ENCODE measurements at regions not wholly inside any gene's neighbourhood (a gene's known extent, or its start where the extent isn't known, plus 50 kb on each side); places are given as distances from the start of the nearest gene placed in this dataset.

DNA sequence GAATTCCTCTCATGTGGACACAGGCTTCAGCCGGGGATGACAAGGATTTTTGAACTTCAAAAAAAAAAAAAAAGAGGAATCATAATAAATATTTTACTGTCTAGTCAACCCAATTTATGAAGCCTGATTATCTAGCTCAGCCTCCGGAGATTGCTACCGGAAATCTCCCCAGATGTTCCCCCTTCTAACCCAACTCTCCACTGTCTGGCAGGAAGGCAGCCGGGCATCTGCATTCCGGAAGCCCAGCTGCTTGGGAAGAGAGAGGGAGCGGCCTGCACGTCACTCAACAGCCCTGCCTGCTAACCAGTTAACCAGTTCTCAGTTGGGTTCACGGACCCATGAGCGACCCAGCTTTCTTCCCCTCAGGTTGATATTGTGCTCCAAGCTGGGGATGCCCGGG lies 87.2 kb upstream of the POU3F3 start:
- TF ChIP-seq JUND (IDR thresholded peaks at IDR 0.05; ENCODE audit: low read depth), result no peak
- in situ Hi-C loops (cut with HindIII; ENCODE audit: low pct_unique_long_range_greater_than_20kb, low sequenced_read_pairs), result no loop called here
- no peak for DNase-seq (ENCODE audit: low read depth in 1 of 2, low spot score in 1 of 2)

GRCh38 chr2:104768694-104769093 lies 85.2 kb upstream of the POU3F3 start:
- TF ChIP-seq JUND (IDR thresholded peaks at IDR 0.05; ENCODE audit: low read depth), result no peak
- in situ Hi-C loops (cut with HindIII; ENCODE audit: low pct_unique_long_range_greater_than_20kb, low sequenced_read_pairs), result no loop called here
- no peak for DNase-seq (ENCODE audit: low read depth in 1 of 2, low spot score in 1 of 2)

GRCh38 chr2:104769096-104769495 lies 84.8 kb upstream of the POU3F3 start:
- in situ Hi-C loops (cut with HindIII; ENCODE audit: low pct_unique_long_range_greater_than_20kb, low sequenced_read_pairs), result no loop called here
- TF ChIP-seq JUND (IDR thresholded peaks at IDR 0.05; ENCODE audit: low read depth), result no peak
- no peak for DNase-seq (ENCODE audit: low read depth in 1 of 2, low spot score in 1 of 2)

GRCh38 chr2:104772996-104773395 lies 80.9 kb upstream of the POU3F3 start:
- no peak for DNase-seq (ENCODE audit: low read depth in 1 of 2, low spot score in 1 of 2)
- TF ChIP-seq JUND (IDR thresholded peaks at IDR 0.05; ENCODE audit: low read depth), result no peak
- in situ Hi-C loops (cut with HindIII; ENCODE audit: low pct_unique_long_range_greater_than_20kb, low sequenced_read_pairs), result no loop called here

DNA sequence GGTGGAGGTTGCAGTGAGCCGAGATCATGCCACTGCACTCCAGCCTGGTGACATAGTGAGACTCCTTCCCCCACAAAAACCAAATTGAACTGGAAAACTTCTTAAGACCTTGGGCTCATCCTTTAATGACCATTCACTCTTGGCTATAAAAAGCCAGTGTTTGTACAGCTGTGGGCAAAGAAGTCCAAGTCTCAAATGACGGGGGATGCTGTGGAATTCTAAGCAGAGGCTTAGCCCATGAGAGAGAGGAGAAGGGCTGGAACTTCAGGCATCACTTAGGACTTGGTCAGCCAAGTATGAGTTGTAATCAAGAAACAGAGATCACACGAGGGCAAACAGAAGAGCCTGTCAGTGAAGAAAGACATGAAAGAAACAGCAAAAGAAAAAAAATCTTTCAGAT lies 79.3 kb upstream of the POU3F3 start:
- no peak for TF ChIP-seq JUND (IDR thresholded peaks at IDR 0.05; ENCODE audit: low read depth)
- in situ Hi-C loops (cut with HindIII; ENCODE audit: low pct_unique_long_range_greater_than_20kb, low sequenced_read_pairs), result no loop called here
- no peak for DNase-seq (ENCODE audit: low read depth in 1 of 2, low spot score in 1 of 2)

DNA sequence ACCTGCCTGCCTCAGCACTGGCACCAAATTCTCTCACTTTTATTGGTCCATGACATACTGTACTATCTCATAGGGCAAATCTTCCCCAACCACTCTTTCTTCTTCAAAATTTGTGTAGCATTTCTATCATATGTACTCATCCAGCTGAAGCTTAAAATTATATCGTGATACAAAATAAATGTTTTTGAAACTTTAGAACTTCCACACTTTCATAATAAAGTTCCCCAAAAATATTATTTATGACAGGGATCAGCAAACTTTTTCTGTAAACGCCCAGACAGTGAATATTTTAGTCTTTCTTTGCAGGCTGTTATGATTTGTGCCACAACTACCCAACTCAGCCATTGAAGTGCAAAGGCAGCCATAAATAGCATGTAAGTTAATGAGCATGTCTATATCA lies 76.2 kb upstream of the POU3F3 start:
- no peak for TF ChIP-seq JUND (IDR thresholded peaks at IDR 0.05; ENCODE audit: low read depth)
- DNase-seq (ENCODE audit: low read depth in 1 of 2, low spot score in 1 of 2), result no peak
- in situ Hi-C loops (cut with HindIII; ENCODE audit: low pct_unique_long_range_greater_than_20kb, low sequenced_read_pairs), result no loop called here

DNA sequence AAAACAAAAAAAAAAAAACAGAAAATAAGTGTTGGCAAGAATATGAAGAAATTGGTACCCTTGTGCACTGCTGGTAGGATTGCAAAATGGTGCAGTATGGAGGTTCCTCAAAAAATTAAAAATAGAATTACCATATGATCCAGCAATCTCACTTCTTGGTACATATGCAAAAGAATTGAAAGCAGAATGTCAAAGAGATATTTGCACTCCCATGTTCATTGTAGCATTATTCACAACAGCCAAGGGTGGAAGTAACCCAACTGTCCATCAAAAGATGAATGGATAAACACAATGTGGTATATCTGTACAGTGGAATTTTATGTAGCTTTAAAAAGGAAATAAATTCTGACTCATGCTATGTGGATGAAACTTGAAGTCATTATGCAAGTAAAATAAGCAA lies 72.8 kb upstream of the POU3F3 start:
- no peak for DNase-seq (ENCODE audit: low read depth in 1 of 2, low spot score in 1 of 2)
- in situ Hi-C loops (cut with HindIII; ENCODE audit: low pct_unique_long_range_greater_than_20kb, low sequenced_read_pairs), result no loop called here
- TF ChIP-seq JUND (IDR thresholded peaks at IDR 0.05; ENCODE audit: low read depth), result no peak

DNA sequence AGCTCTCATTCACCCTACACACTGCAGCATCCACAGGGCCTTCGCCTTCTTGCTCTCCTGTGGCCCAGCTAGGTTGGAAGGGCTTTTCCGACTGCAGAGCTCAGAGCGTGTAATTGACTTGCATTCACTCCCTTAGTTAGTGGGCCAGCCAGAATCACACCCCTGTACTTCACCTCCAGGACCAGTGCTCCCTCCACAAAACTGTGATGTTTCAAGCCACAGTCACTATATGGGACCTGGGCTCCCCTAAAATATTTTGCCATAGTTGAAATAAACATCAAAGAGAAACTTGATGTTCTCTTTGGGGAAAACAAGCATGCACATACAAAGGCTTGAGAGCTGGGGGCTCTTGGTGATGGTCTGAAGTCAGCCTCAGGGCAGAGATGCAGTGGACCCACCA lies 69.7 kb upstream of the POU3F3 start:
- in situ Hi-C loops (cut with HindIII; ENCODE audit: low pct_unique_long_range_greater_than_20kb, low sequenced_read_pairs), result no loop called here
- DNase-seq (ENCODE audit: low read depth in 1 of 2, low spot score in 1 of 2), result no peak
- no peak for TF ChIP-seq JUND (IDR thresholded peaks at IDR 0.05; ENCODE audit: low read depth)

DNA sequence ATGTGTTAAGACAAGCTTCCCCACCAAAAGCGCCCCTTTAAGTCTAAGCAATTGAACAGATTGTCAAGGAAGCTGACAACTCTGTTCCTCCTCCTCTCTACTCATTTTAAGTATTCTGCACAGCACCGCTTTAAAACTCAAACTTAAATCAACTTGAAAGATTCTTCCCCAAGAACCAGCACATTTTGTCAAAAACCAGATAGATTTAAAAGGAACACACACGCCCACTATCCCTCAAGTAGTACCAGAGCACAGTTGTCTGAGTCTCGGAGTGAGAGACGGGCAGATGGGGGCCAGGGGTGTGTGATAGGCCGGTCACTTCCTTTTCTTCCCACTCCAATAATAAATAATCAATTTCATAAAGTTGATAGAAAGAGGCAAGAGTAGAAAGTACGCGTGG lies 67.7 kb upstream of the POU3F3 start:
- TF ChIP-seq JUND (IDR thresholded peaks at IDR 0.05; ENCODE audit: low read depth), result no peak
- DNase-seq (ENCODE audit: low read depth in 1 of 2, low spot score in 1 of 2), result no peak
- in situ Hi-C loops (cut with HindIII; ENCODE audit: low pct_unique_long_range_greater_than_20kb, low sequenced_read_pairs), result no loop called here

DNA sequence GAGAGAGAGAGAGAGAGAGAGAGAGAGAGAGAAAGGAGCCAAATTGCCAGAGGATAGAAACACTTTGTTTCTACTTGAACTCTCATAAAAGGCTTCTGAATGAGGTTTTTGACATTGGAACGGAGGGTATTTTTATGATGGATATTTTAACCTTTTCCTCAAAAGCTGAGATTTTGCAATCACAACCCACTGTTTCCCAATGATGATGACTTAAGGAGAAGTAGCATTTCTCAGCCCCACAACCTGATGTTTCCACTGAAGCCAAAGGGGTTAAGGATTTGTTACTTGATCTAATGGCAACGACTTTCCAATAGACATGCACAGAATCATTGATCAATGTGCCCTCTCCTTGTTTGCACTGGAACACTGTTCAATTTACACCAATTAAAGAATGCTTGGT lies 67.1 kb upstream of the POU3F3 start:
- no peak for TF ChIP-seq JUND (IDR thresholded peaks at IDR 0.05; ENCODE audit: low read depth)

DNA sequence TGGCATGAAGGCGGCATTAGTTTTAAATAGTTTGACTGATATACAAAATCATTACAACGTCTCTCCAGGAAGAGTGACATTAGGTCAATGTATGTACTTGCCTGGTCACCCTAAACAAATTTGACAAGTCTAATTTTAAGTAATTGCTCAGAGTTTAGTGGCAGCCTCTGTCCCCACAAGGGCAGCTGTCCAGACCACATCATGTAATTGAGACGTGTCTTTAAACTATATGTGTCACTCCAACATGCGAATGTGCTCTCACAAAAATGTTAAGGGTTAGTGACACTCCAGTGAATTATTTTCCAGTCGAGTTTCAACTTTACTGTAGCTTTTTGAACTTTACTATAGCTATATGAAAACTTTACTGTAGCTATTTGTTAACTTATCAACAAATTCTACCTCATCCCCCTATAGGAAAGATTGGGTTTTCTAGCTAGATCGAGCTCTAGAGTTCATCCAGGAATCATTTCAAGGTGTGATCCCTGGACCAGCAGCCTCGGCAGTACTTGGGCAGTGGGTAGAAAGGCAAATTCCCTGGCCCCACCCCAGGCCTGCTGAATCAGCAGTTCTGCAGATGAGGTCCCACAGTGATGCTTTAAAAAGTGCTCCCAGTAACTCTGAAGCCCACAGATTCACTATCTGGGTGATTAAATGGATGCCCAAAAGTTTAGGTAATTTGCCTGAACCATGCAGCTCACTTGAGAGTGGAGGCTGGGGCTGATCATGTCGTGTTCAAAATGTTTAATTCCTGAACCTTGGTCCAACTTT lies 66.4 kb upstream of the POU3F3 start:
- TF ChIP-seq JUND (IDR thresholded peaks at IDR 0.05; ENCODE audit: low read depth), result no peak
- no peak for DNase-seq (ENCODE audit: low read depth in 1 of 2, low spot score in 1 of 2)
- in situ Hi-C loops (cut with HindIII; ENCODE audit: low pct_unique_long_range_greater_than_20kb, low sequenced_read_pairs), result no loop called here

More for the DNA sequence above, 67.1 kb upstream of the POU3F3 start:
- in situ Hi-C loops (cut with HindIII; ENCODE audit: low pct_unique_long_range_greater_than_20kb, low sequenced_read_pairs), result no loop called here
- DNase-seq (ENCODE audit: low read depth in 1 of 2, low spot score in 1 of 2), result no peak

DNA sequence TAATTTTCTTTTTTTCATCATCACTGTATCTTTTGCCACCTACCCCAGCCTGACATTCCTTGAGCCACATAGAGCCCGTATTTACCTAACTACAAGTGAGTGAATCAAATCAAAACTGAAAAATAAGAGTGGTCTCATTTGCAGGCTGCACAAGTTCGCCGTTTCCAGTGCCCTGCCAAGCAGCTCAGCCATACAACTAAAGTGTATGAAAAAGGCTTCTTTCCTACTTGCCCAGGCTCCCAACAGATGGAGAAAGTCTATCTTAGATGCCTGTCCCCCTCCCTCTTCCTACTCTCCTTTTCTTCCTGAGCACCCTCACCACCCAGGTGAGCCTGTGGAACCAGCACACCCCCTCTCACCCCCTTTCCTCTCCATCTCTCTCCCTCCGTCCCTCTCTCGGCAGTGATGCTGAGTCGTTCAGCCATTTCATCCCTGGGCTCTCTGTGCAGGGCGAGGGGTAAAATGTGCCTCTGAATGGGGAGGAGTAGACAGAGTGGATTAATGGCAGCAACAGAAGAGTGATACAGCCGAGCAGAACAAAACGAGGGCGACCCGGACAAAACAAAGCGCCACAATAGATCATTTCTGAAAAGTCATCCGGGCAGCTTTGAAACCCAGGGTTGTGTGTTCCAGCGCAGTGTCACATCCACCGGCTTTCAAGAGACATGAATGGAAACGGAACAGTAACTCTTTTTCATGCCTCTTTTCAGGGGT lies 65.0 kb upstream of the POU3F3 start:
- in situ Hi-C loops (cut with HindIII; ENCODE audit: low pct_unique_long_range_greater_than_20kb, low sequenced_read_pairs), result no loop called here
- no peak for TF ChIP-seq JUND (IDR thresholded peaks at IDR 0.05; ENCODE audit: low read depth)
- DNase-seq (ENCODE audit: low read depth in 1 of 2, low spot score in 1 of 2), result no peak

DNA sequence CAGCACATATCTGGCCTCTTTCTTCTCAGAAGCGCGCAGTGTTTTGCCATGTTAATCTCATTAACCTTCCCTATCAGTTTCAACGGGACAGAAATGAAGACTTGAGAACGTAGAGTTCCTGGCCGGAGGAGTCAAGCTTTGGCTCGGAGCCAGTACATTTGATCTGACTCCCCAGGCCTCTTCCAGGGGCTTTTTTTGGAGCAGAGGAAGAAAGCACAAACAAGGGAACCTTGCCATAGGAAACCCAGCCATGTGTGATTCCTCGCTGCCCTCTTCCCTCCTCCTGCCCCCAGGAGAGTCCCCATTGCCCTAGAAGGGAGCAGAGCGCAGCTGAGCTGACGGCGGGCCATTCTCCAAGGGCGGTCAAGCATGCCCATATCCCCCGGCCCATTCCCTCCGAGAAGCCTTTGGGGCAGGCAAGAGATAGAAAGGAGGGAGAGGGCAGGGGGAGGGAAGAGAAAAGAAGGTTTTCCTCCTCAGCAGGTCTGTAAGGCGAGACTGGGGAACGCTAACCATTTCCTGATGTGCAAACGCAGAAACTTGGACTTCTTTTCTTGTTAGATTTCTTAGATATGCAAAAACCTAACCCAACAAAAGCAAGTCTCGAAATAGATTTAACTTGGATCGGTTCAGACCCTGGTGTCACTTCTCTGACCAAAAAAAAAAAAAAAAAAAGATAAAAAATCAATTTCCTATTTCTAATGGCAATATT lies 63.7 kb upstream of the POU3F3 start:
- in situ Hi-C loops (cut with HindIII; ENCODE audit: low pct_unique_long_range_greater_than_20kb, low sequenced_read_pairs), result no loop called here
- TF ChIP-seq JUND (IDR thresholded peaks at IDR 0.05; ENCODE audit: low read depth), result no peak
- no peak for DNase-seq (ENCODE audit: low read depth in 1 of 2, low spot score in 1 of 2)
